ENCODE measurements at regions not wholly inside any gene's neighbourhood (a gene's known extent, or its start where the extent isn't known, plus 50 kb on each side); places are given as distances from the start of the nearest gene placed in this dataset.

- ATAC-seq, result peak; percentile 79
- no peak for TF ChIP-seq ZFP3 (CRISPR knock-in tag; IDR thresholded peaks at IDR 0.05)
- no peak for TF ChIP-seq RARB (CRISPR knock-in tag; IDR thresholded peaks at IDR 0.05)
- TF ChIP-seq TCF4 (CRISPR knock-in tag; IDR thresholded peaks at IDR 0.05; ENCODE audit: borderline replicate concordance), result no peak
- no peak for TF ChIP-seq SNAI2 (CRISPR knock-in tag; IDR thresholded peaks at IDR 0.05)
- no peak for TF ChIP-seq ZFP30 (CRISPR knock-in tag; IDR thresholded peaks at IDR 0.05)
- no peak for TF ChIP-seq CSDC2 (CRISPR knock-in tag; IDR thresholded peaks at IDR 0.05)
- no peak for TF ChIP-seq PATZ1 (CRISPR knock-in tag; IDR thresholded peaks at IDR 0.05; ENCODE audit: borderline replicate concordance)
- TF ChIP-seq ARNTL (CRISPR knock-in tag; IDR thresholded peaks at IDR 0.05; ENCODE audit: borderline replicate concordance, low read depth), result no peak
Observed at GRCh38 chr1:94698759-94699502, 121.2 kb upstream of the SLC44A3 start.

- ATAC-seq, result peak; percentile 72
- no peak for TF ChIP-seq ZNF70 (CRISPR knock-in tag; IDR thresholded peaks at IDR 0.05)
- TF ChIP-seq ZC3H10 (CRISPR knock-in tag; IDR thresholded peaks at IDR 0.05), result no peak
- TF ChIP-seq ISL1 (CRISPR knock-in tag; IDR thresholded peaks at IDR 0.05), result no peak
- TF ChIP-seq ZFP3 (CRISPR knock-in tag; IDR thresholded peaks at IDR 0.05), result no peak
- no peak for TF ChIP-seq POU6F1 (CRISPR knock-in tag; IDR thresholded peaks at IDR 0.05; ENCODE audit: borderline replicate concordance, low read depth)
- no peak for TF ChIP-seq ZNF8 (CRISPR knock-in tag; IDR thresholded peaks at IDR 0.05)
- TF ChIP-seq CSRNP3 (CRISPR knock-in tag; IDR thresholded peaks at IDR 0.05), result no peak
- TF ChIP-seq ARNTL (CRISPR knock-in tag; IDR thresholded peaks at IDR 0.05; ENCODE audit: borderline replicate concordance, low read depth), result no peak
- no peak for TF ChIP-seq PPARA (CRISPR knock-in tag; IDR thresholded peaks at IDR 0.05; ENCODE audit: borderline replicate concordance)
Observed at GRCh38 chr1:94698356-94698755, 121.8 kb upstream of the SLC44A3 start.

- TF ChIP-seq ZNF565 (CRISPR knock-in tag; conservative IDR thresholded peaks at IDR 0.05; ENCODE audit: low read depth) (no peak), CSRNP3 (CRISPR knock-in tag; IDR thresholded peaks at IDR 0.05) (no peak), TCF4 (CRISPR knock-in tag; IDR thresholded peaks at IDR 0.05; ENCODE audit: borderline replicate concordance) (no peak), ESRRG (CRISPR knock-in tag; IDR thresholded peaks at IDR 0.05) (no peak), SNAI2 (CRISPR knock-in tag; IDR thresholded peaks at IDR 0.05) (no peak), BACH2 (CRISPR knock-in tag; IDR thresholded peaks at IDR 0.05; ENCODE audit: borderline replicate concordance) (no peak), GLIS3 (CRISPR knock-in tag; IDR thresholded peaks at IDR 0.05) (no peak), ISL1 (CRISPR knock-in tag; IDR thresholded peaks at IDR 0.05) (no peak), PPARA (CRISPR knock-in tag; IDR thresholded peaks at IDR 0.05; ENCODE audit: borderline replicate concordance) (no peak), ARNTL (CRISPR knock-in tag; IDR thresholded peaks at IDR 0.05; ENCODE audit: borderline replicate concordance, low read depth) (no peak), ZNF70 (CRISPR knock-in tag; IDR thresholded peaks at IDR 0.05) (no peak), PATZ1 (CRISPR knock-in tag; IDR thresholded peaks at IDR 0.05; ENCODE audit: borderline replicate concordance) (no peak), CREB5 (CRISPR knock-in tag; IDR thresholded peaks at IDR 0.05; ENCODE audit: low read depth) (no peak), POU6F1 (CRISPR knock-in tag; IDR thresholded peaks at IDR 0.05; ENCODE audit: borderline replicate concordance, low read depth) (no peak), CSDC2 (CRISPR knock-in tag; IDR thresholded peaks at IDR 0.05) (no peak), OSR1 (CRISPR knock-in tag; IDR thresholded peaks at IDR 0.05) (no peak)
- ATAC-seq, result no peak
Observed at GRCh38 chr1:94697839-94698238, 122.3 kb upstream of the SLC44A3 start.
